GM19455 (cell line): ENCODE measurements at regions not wholly inside any gene's neighbourhood (a gene's known extent, or its start where the extent isn't known, plus 50 kb on each side); places are given as distances from the start of the nearest gene placed in this dataset.

ENCODE experiments used
- ATAC-seq: cut with Tn5 transposase; IDR thresholded peaks from one replicate; pipeline ENCODE4 v1.9.1; 2021; ENCODE audit not compliant: unreplicated experiment

GRCh38 chr1:217004776-217005436 lies 281.7 kb upstream of the ESRRG start:
- ATAC-seq: no peak

GRCh38 chr1:217003355-217003754 lies 280.1 kb upstream of the ESRRG start:
- no peak for ATAC-seq

- ATAC-seq: no peak
These were observed 274.6 kb upstream of the ESRRG start for GRCh38 chr1:216997831-216998230.

GRCh38 chr1:216997069-216997468 lies 273.8 kb upstream of the ESRRG start:
- no peak for ATAC-seq

- no peak for ATAC-seq
These were observed 261.3 kb upstream of the ESRRG start for GRCh38 chr1:216984536-216984935.

- no peak for ATAC-seq
These were observed 260.6 kb upstream of the ESRRG start for GRCh38 chr1:216983823-216984222.

GRCh38 chr1:216961516-216961915 lies 238.3 kb upstream of the ESRRG start:
- no peak for ATAC-seq

GRCh38 chr1:216960716-216961115 lies 237.5 kb upstream of the ESRRG start:
- ATAC-seq: no peak

- ATAC-seq: no peak
These were observed 235.3 kb upstream of the ESRRG start for GRCh38 chr1:216958569-216958968.

GRCh38 chr1:216953495-216953894 lies 230.3 kb upstream of the ESRRG start:
- no peak for ATAC-seq

- ATAC-seq: no peak
These were observed 229.6 kb upstream of the ESRRG start for GRCh38 chr1:216952864-216953263.

- no peak for ATAC-seq
These were observed 222.4 kb upstream of the ESRRG start for GRCh38 chr1:216945538-216946080.

GRCh38 chr1:216944864-216945510 lies 221.8 kb upstream of the ESRRG start:
- no peak for ATAC-seq

GRCh38 chr1:216937491-216937890 lies 214.3 kb upstream of the ESRRG start:
- no peak for ATAC-seq

- no peak for ATAC-seq
These were observed 213.6 kb upstream of the ESRRG start for GRCh38 chr1:216936779-216937178.

GRCh38 chr1:216935901-216936300 lies 212.7 kb upstream of the ESRRG start:
- ATAC-seq: no peak

- ATAC-seq: no peak
These were observed 209.2 kb upstream of the ESRRG start for GRCh38 chr1:216932424-216932823.

- no peak for ATAC-seq
These were observed 206.8 kb upstream of the ESRRG start for GRCh38 chr1:216929870-216930582.

GRCh38 chr1:216927633-216928032 lies 204.4 kb upstream of the ESRRG start:
- ATAC-seq: no peak

- ATAC-seq: no peak
These were observed 203.7 kb upstream of the ESRRG start for GRCh38 chr1:216926720-216927510.

- no peak for ATAC-seq
These were observed 202.9 kb upstream of the ESRRG start for GRCh38 chr1:216925962-216926625.
